Stimulated activated CD4-positive, alpha-beta T cell treated with anti-CD3 and anti-CD28 coated beads, Interleukin-1b, Interleukin-23, amount 100 ng/mL, for 1 hour (primary cell): ENCODE measurements at regions not wholly inside any gene's neighbourhood (a gene's known extent, or its start where the extent isn't known, plus 50 kb on each side); places are given as distances from the start of the nearest gene placed in this dataset.
"Not testable (repeated sequence)": the region's sequence is repeated elsewhere in the genome, so short reads cannot be mapped to it uniquely, and the experiment has no call there.

Source experiments
- DNase-seq, 2 donors: peaks; one replicate each; pipeline ENCODE4 v3.0.0-alpha.2; 2020; ENCODE audit warnings: low read depth in 2 of 2

GRCh38 chr12:107586256-107586970, 99.2 kb upstream of the PWP1 start:
- DNase-seq, result no peak

- no peak for DNase-seq
These were observed 95.2 kb upstream of the PWP1 start for GRCh38 chr12:107590413-107590812.

DNA sequence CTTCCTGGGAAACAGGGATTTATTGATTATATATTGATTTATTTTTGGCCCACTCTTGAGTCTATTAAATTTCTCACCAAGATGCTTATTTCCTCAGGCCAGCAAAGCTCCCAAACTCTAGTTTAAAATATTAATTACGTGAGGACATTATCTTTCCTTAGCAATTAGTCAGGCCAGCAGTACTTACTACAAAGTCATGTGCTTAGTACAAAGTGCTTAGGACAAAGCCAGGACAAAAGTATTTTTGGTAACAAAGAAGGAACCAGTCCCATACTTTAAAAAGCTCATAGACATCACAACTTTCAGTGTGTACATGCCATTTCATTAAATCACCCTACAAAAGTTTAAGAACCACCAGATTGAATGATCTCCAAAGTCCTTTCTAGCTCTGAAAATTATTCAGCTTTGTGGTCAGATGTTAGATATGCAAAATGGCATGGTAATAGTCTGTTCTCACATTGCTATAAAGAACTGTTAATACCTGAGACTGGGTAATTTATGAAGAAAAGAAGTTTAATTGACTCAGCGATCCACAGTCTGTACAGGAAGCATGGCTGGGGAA, 94.7 kb upstream of the PWP1 start:
- DNase-seq, result no peak

GRCh38 chr12:107593713-107594381, 91.8 kb upstream of the PWP1 start:
- DNase-seq, result no peak

DNA sequence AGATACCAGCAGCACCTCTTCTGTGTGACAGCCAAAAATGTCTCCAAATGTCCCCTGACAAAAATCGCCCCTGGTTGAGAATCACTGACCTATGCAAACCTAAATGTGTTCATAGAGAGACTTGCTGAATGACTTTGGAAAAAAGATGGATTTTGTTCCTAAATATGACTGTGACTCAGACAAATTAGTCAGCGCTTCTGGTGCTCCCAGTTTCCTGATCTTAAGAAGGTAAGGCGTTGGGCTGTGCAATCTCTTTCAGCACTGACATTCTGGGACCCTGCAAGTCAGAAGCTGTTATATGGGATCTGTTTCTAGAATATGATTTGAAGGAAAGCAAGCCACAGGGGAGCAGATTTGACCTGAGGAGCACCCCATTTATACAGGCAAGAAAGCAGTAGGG, 90.6 kb upstream of the PWP1 start:
- no peak for DNase-seq

DNA sequence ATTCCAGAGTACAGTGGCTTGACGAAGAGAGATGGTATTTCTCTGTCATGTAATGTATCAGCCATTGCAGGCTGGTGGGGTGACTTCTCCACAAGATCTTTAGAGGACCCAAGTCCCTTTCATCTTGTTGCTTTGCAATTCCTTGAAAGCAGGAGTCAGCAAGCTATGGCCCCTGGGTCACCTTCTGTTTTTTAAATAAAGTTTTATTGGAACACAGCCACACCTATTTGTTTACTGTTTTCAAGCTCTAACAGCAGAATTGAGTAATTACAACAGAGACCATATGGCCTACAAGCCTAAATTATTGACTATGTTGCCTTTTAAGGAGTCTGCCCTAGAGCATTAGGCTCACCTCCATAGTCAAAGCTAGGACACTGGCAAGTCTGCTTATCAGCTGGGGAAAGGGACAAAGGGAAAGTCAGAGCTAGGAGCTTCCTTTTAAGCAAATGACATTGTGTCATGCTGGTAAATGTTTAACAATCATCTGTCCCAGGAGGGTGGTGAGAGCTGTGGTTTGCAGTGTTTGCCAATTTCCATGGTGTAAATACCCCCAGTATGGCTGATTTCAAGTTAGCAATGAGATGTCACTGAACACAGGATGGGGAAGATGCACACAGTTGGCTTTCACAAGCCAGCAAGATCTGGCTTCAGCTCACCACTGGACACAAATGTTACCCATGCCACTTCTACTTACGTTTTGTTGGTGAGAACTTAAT, 87.7 kb upstream of the PWP1 start:
- DNase-seq, result no peak

DNA sequence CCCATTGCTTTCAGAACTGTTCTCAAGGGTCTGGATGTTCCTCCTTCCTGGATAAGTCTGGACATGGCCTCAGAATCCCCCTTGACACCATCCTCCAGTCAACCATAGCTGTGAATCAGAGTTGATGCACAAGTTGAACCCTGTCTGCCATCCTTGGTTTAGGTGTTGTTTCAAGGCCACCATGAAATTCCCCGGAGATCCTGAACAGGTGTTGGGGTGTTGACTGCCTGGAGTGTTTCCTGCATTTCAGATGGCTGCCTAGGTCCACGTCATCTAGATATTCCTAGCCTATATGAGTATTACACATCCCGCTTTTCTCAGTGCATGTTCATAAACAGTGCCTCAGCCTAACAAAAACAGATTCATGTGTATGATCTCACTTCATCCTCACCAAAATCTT, 86.7 kb upstream of the PWP1 start:
- DNase-seq, result no peak

DNA sequence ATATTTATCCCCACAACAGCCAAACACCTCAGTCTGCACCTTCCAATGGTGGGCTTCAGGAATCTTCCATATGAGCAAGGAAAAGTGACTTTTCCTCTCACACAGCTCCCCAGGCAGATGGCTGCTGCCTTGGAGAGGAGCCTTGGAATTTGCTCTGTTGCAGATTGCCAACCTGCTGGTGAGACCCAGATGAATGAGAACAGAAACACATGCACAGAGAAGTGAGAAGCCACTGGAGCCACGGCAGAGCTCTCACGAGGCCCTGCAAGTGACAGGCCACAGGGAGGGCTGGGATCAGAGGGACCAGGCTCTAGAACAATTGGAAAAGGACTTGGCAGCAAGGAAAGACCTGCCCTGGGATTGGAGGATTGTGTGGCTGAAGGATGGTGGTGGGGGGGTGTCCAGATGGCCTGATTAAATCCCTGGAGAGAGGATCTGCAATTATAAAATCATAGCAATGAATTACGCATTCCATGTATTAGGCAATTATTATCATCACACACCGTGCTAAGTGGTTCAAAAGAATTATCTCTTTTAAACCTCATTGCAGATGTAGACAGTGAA, 84.9 kb upstream of the PWP1 start:
- DNase-seq, result no peak

DNA sequence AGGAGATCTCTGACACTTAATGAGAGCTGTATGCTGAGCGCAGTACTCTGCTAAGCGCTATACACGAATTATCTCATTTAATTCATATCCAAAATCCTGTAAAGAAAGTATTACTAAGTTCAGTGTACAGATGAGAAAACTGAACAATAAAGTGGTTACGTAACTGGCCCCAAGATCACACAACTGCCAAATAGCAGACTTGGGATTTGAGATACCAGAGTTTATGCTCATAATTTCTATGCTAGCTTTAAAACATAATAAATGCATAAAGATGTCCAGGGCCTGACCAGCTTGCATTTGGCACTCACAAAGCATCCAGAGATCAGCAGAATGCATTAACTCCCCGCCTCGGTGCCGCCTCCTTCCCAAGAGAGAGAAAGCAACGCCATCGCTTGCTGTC, 83.2 kb upstream of the PWP1 start:
- DNase-seq, result no peak

- DNase-seq, result no peak
These were observed 80.3 kb upstream of the PWP1 start for GRCh38 chr12:107605293-107605692.

GRCh38 chr12:107607464-107608392, 77.9 kb upstream of the PWP1 start:
- peak; percentile 37 to 76 for DNase-seq

DNA sequence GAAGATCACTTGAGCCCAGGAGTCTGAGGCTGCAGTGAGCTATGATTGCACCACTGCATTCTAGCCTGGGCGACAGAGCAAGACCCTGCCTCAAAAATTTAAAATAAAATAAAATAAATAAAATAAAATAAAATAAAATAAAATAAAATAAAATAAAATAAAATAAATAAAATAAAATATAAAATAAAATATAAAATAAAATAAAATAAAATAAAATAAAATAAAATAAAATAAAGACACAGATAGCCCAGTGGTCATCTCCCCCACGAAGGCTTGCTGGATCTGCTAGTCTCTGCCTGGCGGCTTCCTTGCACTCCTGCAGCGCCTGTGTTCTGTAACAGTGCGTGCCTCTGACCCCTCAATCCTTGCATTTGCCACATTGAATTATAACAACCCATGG, 76.8 kb upstream of the PWP1 start:
- DNase-seq, result not testable (repeated sequence)

GRCh38 chr12:107610021-107610859, 75.4 kb upstream of the PWP1 start:
- no peak for DNase-seq

DNA sequence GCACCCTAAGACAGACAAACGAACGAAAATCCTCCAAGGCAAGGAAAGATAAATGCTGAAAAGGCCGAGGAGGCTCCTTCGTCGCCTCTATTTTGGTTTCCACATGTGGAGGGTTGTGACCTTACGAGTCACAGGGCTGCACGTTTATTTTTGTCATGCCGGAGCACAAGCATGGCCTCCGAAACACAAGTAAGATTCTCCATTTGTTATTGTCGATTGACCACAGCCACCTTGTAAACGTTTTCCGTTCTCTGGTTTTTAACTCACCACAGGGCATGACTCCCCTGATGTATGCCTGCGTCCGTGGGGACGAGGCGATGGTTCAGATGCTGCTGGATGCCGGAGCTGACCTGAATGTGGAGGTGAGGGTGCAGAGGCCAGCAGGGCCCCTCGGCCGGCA, 73.1 kb upstream of the PWP1 start:
- no peak for DNase-seq

- DNase-seq, result no peak
These were observed 68.7 kb upstream of the PWP1 start for GRCh38 chr12:107616941-107617340.

GRCh38 chr12:107618106-107618505, 67.5 kb upstream of the PWP1 start:
- no peak for DNase-seq

DNA sequence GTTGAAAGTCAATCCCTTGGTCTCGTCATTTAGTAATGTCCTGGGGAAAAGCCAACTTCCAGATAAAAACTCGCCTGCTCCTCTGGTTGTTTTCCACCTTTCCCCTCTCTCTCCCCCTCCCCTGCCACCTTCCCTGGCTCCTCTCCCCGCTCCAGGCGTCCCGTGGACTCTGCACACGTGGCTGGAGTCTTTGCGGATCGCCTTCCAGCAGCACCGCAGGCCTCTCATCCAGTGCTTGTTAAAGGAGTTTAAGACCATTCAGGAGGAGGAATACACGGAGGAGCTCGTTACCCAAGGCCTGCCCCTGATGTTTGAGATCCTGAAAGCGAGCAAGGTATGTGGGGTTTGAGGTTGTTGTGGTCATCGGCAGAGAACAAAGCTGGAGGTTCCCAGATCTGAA, 65.8 kb upstream of the PWP1 start:
- DNase-seq, result no peak

DNA sequence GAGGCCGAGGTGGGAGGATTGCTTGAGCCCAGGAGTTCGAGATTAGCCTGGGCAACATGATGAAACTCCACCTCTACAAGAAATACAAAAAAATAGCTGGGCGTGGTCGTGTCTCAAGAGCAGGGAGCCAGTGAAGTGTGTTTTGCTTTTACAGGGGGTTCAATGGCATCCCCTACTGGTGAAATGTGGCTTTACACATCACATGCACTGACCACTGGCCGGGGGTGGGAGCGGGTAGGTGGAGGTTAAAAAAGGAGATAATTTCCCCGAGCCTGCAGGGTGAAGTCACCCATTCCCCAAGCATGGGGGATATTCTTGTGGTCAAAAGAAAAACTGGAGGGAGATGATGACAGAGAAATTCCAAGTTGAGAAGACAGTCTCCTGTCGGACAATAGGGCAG, 63.6 kb upstream of the PWP1 start:
- no peak for DNase-seq

- no peak for DNase-seq
These were observed 61.1 kb upstream of the PWP1 start for GRCh38 chr12:107624493-107624892.

GRCh38 chr12:107631715-107632114, 53.9 kb upstream of the PWP1 start:
- no peak for DNase-seq
